ENCODE measurements at regions not wholly inside any gene's neighbourhood (a gene's known extent, or its start where the extent isn't known, plus 50 kb on each side); places are given as distances from the start of the nearest gene placed in this dataset.
"Not testable (repeated sequence)": the region's sequence is repeated elsewhere in the genome, so short reads cannot be mapped to it uniquely, and the experiment has no call there.

GRCh38 chr10:117807441-117807840 lies 239.3 kb downstream of the RAB11FIP2 start:
- TF ChIP-seq CTCF (IDR thresholded peaks at IDR 0.05): no peak
- Mint-ChIP-seq H3K4me1 (ENCODE audit: low read depth) (no peaks in the 10 kb centered on the region), H3K36me3 (ENCODE audit: low read depth) (no peaks in the 10 kb centered on the region; the same call in 1 of the 2 replicates), H3K27ac (no peak overlapping the region), H3K4me3 (no peak overlapping the region), H3K27me3 (ENCODE audit: insufficient read depth) (no peaks in the 10 kb centered on the region), H3K9me3 (peaks cover 66% of the 10 kb centered on the region)
- DNase-seq: no peak

- not testable (repeated sequence) for H3K27me3 Mint-ChIP-seq (ENCODE audit: insufficient read depth); H3K4me3 Mint-ChIP-seq; H3K4me1 Mint-ChIP-seq (ENCODE audit: low read depth); H3K36me3 Mint-ChIP-seq (ENCODE audit: low read depth); DNase-seq; H3K27ac Mint-ChIP-seq
- H3K9me3 Mint-ChIP-seq: peaks cover 45% of the 10 kb centered on the region
Measured at GRCh38 chr10:117815816-117816215, 230.9 kb downstream of the RAB11FIP2 start.

GRCh38 chr10:117817116-117817515 lies 229.6 kb downstream of the RAB11FIP2 start:
- no peak overlapping the region for H3K4me3 Mint-ChIP-seq
- H3K27me3 Mint-ChIP-seq (ENCODE audit: insufficient read depth): no peaks in the 10 kb centered on the region
- H3K4me1 Mint-ChIP-seq (ENCODE audit: low read depth): no peaks in the 10 kb centered on the region
- H3K27ac Mint-ChIP-seq: no peak overlapping the region
- DNase-seq: no peak
- TF ChIP-seq CTCF (IDR thresholded peaks at IDR 0.05): no peak
- no peaks in the 10 kb centered on the region for H3K36me3 Mint-ChIP-seq (ENCODE audit: low read depth)
- peaks cover 50% of the 10 kb centered on the region for H3K9me3 Mint-ChIP-seq

GRCh38 chr10:117818721-117819120 lies 228.0 kb downstream of the RAB11FIP2 start:
- Mint-ChIP-seq H3K36me3 (ENCODE audit: low read depth) (no peaks in the 10 kb centered on the region; the same call in 1 of the 2 replicates), H3K27ac (no peak overlapping the region), H3K27me3 (ENCODE audit: insufficient read depth) (no peaks in the 10 kb centered on the region), H3K4me1 (ENCODE audit: low read depth) (no peaks in the 10 kb centered on the region), H3K9me3 (peaks cover 44% of the 10 kb centered on the region), H3K4me3 (no peak overlapping the region)
- no peak for DNase-seq
- no peak for TF ChIP-seq CTCF (IDR thresholded peaks at IDR 0.05)

- no peak overlapping the region for H3K27ac Mint-ChIP-seq
- H3K9me3 Mint-ChIP-seq: peaks cover 39% of the 10 kb centered on the region
- H3K4me1 Mint-ChIP-seq (ENCODE audit: low read depth): no peaks in the 10 kb centered on the region
- no peaks in the 10 kb centered on the region; the same call in 1 of the 2 replicates for H3K36me3 Mint-ChIP-seq (ENCODE audit: low read depth)
- TF ChIP-seq CTCF (IDR thresholded peaks at IDR 0.05): no peak
- DNase-seq: no peak
- no peak overlapping the region for H3K4me3 Mint-ChIP-seq
- no peaks in the 10 kb centered on the region for H3K27me3 Mint-ChIP-seq (ENCODE audit: insufficient read depth)
Measured at GRCh38 chr10:117819304-117819703, 227.4 kb downstream of the RAB11FIP2 start.

- H3K9me3 Mint-ChIP-seq: peaks cover 22% of the 10 kb centered on the region
- H3K27ac Mint-ChIP-seq: no peak overlapping the region
- DNase-seq: no peak
- H3K4me3 Mint-ChIP-seq: no peak overlapping the region
- TF ChIP-seq CTCF (IDR thresholded peaks at IDR 0.05): no peak
- no peaks in the 10 kb centered on the region for H3K4me1 Mint-ChIP-seq (ENCODE audit: low read depth)
- H3K36me3 Mint-ChIP-seq (ENCODE audit: low read depth): no peaks in the 10 kb centered on the region; the same call in 1 of the 2 replicates
- H3K27me3 Mint-ChIP-seq (ENCODE audit: insufficient read depth): no peaks in the 10 kb centered on the region
Measured at GRCh38 chr10:117823980-117824379, 222.8 kb downstream of the RAB11FIP2 start.

Measured in HFFc6 (cell line).